ENCODE measurements at regions not wholly inside any gene's neighbourhood (a gene's known extent, or its start where the extent isn't known, plus 50 kb on each side); places are given as distances from the start of the nearest gene placed in this dataset.

DNA sequence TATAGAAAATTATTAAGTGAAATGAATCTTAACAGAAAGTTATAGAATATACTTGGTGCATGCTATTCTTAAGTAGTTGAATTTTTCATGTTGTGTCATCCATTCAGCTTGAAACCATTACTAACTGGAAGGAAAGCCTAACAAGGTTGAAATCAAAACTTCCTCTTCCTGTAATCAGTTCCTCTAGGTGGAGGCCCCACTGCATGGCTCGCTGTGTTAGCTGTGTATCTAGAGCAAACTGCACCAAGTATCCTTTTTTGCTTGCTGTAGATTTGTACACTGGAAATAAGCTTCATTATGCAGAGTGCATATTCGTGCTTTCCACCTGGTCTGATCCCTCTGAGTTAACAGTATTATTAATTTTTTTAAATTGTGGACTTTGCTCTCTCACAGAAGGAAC is 1146.1 kb downstream of the EFNB2 start:
- TF ChIP-seq, protein P1, sequence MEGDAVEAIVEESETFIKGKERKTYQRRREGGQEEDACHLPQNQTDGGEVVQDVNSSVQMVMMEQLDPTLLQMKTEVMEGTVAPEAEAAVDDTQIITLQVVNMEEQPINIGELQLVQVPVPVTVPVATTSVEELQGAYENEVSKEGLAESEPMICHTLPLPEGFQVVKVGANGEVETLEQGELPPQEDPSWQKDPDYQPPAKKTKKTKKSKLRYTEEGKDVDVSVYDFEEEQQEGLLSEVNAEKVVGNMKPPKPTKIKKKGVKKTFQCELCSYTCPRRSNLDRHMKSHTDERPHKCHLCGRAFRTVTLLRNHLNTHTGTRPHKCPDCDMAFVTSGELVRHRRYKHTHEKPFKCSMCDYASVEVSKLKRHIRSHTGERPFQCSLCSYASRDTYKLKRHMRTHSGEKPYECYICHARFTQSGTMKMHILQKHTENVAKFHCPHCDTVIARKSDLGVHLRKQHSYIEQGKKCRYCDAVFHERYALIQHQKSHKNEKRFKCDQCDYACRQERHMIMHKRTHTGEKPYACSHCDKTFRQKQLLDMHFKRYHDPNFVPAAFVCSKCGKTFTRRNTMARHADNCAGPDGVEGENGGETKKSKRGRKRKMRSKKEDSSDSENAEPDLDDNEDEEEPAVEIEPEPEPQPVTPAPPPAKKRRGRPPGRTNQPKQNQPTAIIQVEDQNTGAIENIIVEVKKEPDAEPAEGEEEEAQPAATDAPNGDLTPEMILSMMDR (IDR thresholded peaks at IDR 0.05; ENCODE audit: low read depth, low read length) = no peak
- DNase-seq (ENCODE audit: low read depth in 2 of 2) = no peak
- H3K4me3 ChIP-seq (replicated peaks in 1 of 2; ENCODE audit: low read depth in 2 of 2, low read length in 2 of 2) = no peak overlapping the region

DNA sequence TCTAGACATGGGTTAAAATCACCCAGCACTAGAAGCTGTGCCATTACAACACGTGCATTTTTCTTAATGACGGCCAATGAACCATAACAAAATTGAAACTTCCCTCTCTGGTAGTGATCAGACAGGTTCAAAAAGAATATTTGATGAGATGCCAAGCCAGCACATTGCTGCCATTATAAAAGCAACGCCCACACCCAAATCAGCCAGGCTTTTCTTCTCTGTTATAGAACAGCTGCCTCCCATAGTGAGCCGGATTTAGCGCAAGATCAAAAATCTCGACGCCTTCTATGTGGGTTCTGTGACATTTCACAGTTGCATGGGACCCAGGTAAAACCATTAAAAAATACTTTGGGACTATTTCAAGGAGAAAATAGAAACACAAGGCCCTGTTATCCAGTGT is 1158.0 kb downstream of the EFNB2 start:
- TF ChIP-seq, protein P1 (IDR thresholded peaks at IDR 0.05; ENCODE audit: low read depth, low read length) = no peak
- no peak overlapping the region for H3K4me3 ChIP-seq (replicated peaks in 1 of 2; ENCODE audit: low read depth in 2 of 2, low read length in 2 of 2)
- DNase-seq (ENCODE audit: low read depth in 2 of 2) = no peak

DNA sequence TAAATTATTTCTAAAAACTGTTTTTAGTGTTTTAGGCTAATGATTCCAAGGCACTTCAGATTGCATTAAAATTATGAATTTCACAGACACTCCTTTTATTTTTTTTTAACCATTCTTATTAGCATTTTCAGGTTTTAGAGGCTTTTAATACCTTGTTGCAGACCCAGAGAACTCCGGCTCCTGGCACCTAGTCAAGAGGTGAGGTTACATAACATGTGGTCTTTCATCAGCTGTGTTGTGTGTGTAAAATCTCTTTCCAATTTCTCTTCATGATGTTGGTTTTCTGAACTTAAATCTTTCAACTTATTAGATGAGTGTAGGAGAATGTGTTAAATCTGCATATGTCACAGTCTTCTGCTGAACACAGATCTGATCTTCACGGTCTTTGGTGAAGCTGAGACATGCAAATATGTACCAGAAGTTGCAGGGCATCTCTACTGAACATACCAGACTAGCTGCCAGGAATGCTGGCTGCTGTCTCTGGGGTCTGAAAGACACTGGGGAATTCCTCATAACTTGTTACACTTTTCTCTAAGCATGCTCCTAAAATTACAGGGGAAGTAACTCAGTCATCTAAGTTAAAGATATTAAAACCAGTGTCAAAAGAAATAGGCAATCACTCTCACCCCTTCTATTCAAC is 1165.3 kb downstream of the EFNB2 start:
- no peak overlapping the region for H3K4me3 ChIP-seq (replicated peaks in 1 of 2; ENCODE audit: low read depth in 2 of 2, low read length in 2 of 2)
- TF ChIP-seq, protein P1 (IDR thresholded peaks at IDR 0.05; ENCODE audit: low read depth, low read length) = no peak
- peak in 1 of 2 donors; percentile 9 for DNase-seq (ENCODE audit: low read depth in 2 of 2)

DNA sequence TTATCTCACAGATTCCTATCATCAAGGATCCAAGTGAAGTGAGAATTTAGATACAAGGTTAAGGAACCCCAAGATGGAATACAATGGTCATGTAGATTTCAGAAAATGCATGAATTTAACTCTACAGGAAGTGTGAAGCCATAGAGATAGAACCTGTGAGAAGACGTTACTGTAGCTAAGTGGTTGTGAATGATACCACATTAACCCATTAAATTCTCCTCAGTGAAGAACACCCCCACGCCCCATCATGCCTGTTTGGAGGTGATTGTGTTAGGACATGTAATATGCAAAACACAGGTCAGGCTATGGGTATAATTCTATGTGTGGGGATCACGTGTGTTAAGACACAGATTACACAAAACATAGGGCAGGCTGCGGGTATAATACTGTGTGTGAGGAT is 1166.7 kb downstream of the EFNB2 start:
- DNase-seq (ENCODE audit: low read depth in 2 of 2) = no peak
- no peak overlapping the region for H3K4me3 ChIP-seq (replicated peaks in 1 of 2; ENCODE audit: low read depth in 2 of 2, low read length in 2 of 2)
- TF ChIP-seq, protein P1 (IDR thresholded peaks at IDR 0.05; ENCODE audit: low read depth, low read length) = no peak

DNA sequence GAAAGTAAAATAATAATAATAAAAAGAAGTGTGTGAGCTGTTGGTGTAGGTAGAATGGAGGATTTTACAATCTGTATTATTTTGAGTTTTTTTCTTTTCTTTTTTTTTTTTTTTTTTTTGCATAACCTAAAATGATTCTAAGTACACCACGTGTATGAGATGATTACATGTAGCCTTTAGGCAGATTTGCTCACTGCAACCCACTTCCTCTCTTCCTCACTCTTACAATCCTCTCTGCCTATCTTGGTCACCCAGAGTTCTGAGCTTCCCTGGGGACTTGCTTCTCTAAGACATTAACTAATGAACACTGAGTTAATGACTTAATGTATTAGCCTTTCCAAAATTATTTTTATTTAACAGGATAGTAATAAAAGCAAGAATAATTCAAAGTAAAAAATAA is 1169.6 kb downstream of the EFNB2 start:
- no peak overlapping the region for H3K4me3 ChIP-seq (replicated peaks in 1 of 2; ENCODE audit: low read depth in 2 of 2, low read length in 2 of 2)
- DNase-seq (ENCODE audit: low read depth in 2 of 2) = no peak
- TF ChIP-seq, protein P1 (IDR thresholded peaks at IDR 0.05; ENCODE audit: low read depth, low read length) = no peak

DNA sequence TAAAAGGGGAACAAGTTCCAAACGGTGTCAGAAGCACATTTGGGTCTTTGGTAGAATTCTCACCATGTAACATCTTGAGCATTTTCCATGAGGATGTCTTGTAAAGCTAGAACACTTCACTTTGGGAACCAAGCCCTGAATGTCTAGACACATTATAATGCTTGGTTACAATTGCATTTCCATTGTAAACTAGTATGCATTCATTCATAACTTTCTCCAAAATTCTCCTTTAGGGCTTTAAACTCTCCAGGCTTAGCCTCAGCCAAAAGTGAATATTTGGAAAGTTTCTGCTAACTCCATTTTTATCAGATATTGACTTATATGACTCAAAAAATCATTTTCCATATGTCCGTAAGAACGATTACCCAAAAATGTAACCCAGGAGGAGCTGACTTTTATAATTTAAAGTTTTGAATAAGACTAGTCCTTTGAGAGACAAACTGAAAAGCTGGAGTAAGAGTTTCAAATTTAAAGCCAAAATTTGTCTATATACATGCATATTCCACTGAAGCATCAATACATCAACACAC is 1170.4 kb downstream of the EFNB2 start:
- no peak overlapping the region for H3K4me3 ChIP-seq (replicated peaks in 1 of 2; ENCODE audit: low read depth in 2 of 2, low read length in 2 of 2)
- DNase-seq (ENCODE audit: low read depth in 2 of 2) = no peak
- TF ChIP-seq, protein P1 (IDR thresholded peaks at IDR 0.05; ENCODE audit: low read depth, low read length) = no peak

DNA sequence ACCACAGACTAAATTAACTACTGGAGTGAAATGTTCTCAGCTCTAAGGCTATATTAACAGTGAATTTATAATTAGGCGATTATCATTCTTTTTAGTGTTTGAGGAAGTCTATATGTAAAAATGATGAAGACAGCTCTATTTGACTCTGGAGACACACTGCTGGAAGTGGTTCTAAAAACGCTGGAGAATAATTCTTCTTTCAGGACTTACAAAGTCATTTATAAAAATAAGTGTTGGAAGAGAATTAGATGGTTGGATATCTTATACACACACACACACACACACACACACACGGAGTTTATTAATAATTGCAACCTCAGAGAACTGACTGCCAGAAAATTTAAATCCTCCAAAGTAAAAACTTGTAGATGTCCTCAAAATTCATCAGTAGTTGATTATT is 1171.3 kb downstream of the EFNB2 start:
- no peak for DNase-seq (ENCODE audit: low read depth in 2 of 2)
- H3K4me3 ChIP-seq (replicated peaks in 1 of 2; ENCODE audit: low read depth in 2 of 2, low read length in 2 of 2) = no peak overlapping the region
- TF ChIP-seq, protein P1 (IDR thresholded peaks at IDR 0.05; ENCODE audit: low read depth, low read length) = no peak
